NCI-H128 (cell line): ENCODE measurements at regions not wholly inside any gene's neighbourhood (a gene's known extent, or its start where the extent isn't known, plus 50 kb on each side); places are given as distances from the start of the nearest gene placed in this dataset.

ENCODE experiments used
- DNase-seq: peaks from one replicate; lab custom pipeline; 2025; ENCODE audit not compliant: unreplicated experiment; lab: John Stamatoyannopoulos, UW

DNA sequence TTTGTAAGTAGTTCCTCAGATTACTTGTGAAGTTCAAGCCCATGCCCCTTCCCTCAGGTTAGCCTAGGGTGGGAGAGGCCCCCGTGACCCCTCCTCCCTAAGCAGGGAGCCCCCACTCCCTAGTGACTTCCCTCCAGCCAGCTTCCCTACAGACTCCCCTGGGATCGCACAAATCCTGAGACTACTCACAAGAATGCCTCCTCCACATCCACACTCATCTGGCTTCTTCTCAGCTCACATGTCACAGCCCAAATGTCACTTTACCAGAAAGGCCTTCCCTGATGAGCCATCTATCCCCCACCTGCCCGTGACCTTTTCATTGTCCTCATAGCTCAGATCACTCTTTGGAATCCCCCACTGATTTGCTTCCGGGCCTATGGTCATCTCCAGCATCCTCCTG lies 96.7 kb upstream of the ARAP3 start:
- DNase-seq = no peak

DNA sequence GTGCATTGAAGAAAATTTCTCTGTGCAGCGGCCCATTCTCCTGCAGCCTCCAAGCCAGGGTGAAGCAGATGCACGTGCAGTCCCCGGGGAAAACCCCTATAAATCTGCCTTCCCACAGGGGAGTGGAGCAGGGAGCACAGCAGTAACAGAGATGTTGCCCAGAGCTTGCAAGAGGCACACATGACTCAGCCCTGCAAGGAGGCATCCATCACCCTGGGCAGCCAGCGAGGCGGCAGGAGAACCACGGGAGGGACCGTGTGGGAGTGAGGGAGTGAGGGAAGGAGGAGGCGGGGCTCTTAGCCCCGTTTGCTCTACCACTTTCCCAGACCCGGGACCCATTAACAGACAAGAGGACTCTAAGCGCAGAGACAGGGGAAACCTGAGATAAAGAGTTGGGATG lies 96.2 kb upstream of the ARAP3 start:
- DNase-seq = no peak

DNA sequence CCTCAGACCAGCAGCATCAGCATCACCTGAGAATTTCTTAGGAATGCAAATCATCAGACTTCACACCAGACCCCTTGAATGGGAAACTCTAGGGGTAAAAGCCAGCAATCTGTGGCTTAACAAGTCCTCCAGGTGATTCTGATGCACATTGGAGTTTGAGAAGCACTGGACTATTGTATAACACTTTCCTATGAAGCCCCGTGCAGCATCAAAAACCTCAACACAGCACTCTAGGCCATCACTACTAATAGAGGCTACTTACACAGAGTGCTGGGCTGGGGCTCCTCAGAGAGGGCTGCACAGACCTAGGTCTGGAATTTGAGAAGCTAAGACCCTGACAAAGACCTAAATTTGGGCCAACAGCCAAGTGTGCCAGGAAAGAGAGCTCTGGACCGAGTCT lies 95.7 kb upstream of the ARAP3 start:
- DNase-seq = no peak

DNA sequence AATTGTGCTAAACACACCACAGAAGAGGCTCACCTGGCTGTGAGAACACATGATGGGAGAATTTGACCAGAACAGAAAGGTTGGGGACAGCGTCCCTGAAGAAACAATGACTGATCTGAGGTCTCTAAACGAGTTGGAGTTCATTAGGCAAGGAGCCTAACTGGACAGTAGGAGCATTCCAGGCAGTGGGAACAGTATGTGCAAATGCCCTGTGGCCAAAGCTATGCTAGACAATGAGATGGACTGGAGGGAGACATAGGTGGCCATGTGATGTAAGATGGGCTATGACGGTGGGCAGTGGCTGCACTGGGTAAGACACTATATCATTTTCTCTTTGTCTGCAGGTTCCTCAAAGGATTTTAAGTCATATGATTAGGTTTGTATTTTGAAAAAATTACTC lies 95.1 kb upstream of the ARAP3 start:
- no peak for DNase-seq

DNA sequence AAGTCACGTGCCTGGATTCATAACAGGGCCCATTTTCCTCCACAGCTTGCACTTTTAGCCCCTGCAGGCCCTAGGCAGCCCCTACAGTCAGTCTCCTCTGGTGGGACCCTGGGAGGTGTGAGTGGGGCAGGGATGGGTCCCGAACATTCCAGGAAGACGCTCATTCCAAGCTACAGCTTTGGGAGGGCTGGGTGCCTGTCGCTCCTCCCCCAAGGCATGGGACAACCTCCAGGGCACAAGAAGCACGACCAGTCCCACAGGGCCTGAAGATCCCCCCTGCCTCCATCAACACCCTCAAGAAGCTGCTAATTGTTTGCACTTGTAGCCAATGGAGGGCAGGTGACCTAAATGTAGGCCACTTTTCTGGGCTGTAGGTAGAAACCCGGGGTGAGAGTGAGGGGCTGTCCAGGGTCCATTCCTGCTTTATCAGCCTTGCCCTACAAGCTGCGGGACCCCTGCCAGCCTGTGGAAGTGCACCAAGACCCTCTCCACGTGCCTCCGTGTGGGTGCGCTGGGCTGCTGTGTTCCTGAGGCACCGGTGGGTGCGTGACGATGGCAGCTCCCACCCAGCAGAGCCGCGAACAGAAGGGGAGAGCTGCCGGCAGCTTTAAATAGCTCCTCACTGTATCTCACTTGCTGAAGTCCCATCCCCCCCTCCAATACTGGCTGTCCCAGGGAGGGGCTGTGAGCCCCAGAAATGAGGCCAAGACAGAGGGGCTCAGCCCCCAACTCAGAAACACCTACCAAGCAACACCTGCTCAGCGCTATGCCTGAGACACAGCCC lies 91.9 kb upstream of the ARAP3 start:
- DNase-seq = no peak

DNA sequence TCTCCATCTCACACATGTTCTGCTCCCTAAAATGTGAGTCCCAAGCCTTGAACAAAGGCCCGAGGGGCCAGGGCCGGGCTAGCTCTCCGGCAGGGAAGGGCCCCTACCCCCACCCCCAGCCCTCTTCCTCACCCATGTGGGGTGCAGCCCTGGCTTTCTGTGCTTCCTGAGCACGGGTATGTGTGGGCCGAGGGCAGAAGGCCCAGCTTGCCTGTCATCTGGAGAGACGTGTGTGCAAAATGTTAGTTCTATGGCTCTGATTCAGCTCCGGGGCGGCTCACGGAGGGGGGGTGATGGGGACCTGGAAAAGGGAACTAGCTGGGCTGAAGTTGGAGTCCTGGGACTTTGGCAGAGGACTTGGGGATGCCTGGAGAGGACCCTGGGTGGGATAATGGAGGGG lies 90.3 kb upstream of the ARAP3 start:
- no peak for DNase-seq

DNA sequence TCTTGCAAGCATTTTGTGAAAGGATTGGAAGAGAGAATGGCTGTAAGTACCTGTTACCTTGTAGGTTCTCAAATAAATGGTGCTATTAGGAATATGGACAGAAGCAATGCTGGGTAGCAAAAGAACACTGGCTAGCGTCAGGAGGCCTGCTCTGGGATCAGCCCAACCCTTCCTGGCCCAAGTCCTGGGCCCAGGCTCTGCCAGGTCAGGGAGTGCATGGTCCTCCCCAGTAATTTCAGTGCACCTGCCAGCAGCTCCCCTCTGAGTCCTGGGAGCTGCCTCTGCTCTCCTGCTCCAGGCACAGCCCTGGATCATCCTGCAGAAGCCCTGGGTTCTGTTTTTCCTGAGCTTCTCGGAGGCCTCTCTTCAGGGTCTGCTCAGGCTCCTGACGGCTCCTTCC lies 89.5 kb upstream of the ARAP3 start:
- no peak for DNase-seq

DNA sequence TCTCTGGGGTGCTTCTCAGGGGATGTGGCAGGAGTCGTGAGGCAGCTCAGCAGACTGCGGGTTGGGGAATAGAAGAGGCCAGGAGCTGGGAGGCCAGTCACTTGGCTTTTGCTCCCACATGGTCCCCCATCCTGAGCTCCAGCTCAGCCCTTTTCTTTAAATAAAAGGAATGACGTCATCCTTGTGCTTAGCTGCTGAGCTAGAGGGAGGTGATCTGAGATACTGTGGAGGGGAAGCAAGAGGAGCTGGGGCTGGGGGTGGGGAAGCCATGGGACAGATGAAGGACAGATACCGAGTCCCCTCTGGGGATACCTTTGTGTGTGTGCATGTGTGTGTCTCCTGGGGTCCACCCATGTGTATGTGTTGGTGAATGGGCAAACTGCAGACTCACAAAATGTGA lies 89.0 kb upstream of the ARAP3 start:
- DNase-seq = no peak

DNA sequence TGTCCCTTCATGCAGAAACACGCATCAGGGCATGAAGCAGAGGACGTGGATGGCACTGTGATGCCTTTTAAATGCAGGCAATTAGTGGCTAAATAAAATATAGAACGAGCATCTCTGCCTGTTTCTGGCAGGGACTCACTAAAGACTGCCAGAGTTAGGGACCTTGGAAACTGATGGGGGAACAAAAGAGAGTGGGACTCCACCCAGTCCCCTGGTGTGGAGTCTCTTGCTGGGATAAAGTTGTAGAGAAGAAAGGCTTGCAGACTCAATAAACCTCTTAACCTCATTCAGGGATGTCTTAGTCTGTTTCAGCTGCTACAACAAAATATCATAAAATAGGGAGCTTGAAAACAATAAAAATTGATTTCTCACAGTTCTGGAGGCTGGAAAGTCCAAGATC lies 87.6 kb upstream of the ARAP3 start:
- no peak for DNase-seq

DNA sequence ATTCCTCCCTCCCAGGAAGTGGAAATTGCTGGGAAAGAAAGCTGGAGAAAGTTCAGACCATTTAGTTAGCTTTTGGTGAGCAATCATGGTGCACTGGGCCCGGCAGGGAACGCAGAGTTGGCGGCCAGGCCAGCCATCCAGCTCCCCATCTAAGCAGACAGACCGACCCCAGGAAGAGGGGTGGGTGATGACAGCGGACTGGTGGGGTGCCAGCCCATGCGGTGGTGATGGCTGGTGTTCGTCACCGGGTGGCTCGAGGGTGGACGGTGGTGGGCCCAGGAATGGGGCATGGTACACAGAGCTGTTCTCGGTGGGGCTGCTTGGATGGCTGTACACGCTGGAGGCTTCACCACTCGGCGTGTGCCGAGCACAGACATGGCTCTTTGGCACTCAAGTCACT lies 85.6 kb upstream of the ARAP3 start:
- DNase-seq = no peak

DNA sequence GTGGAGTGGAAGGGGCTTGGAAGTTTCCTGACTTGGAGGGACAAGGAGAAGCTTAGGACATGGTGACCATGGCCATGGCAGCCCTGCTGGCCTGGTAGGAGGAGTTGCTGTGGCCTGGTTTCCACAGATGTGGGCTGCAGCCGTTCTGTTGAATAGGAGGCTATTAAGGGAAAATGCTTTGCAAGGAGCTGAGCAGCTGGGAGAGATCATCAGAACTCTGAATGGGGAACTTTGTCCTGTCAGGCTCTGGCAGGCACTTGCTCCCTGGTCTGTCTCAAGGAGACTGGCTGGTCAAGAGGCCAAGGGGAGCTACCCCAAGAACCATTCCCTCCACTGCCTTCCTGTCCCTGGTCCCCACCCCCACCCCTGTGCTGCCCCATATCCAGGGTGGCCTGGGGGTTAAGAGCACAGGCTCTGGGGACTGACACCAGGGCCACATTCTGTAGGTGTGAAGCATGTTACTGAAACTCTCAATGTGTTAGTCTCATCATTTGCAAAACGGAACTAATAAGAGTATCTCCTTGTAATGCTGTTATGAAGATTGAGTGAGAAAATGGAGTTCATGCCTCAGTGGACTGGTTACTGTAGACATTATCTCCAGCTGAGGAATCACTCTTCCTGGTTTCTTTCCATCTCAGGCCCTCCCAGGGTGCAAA lies 84.0 kb upstream of the ARAP3 start:
- no peak for DNase-seq

DNA sequence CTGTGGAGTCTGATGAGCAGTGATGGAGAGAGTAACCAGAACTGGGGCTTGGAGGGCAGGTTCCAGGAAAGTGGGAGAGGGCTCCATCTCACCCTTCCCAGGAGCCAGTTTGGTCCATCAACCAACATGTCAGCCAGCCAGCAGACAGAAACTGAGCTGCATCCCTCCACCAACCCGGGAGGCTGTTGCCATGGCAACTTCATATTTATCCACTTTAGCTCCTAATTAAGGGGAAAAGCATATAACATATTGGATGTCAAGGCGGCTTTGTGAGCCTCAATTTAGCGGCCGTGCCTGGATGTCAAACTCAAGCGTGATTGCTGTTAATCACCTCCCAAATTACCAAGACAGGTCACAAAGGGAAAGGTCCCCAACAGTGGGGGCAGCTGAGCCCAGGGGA lies 81.5 kb upstream of the ARAP3 start:
- DNase-seq = no peak

DNA sequence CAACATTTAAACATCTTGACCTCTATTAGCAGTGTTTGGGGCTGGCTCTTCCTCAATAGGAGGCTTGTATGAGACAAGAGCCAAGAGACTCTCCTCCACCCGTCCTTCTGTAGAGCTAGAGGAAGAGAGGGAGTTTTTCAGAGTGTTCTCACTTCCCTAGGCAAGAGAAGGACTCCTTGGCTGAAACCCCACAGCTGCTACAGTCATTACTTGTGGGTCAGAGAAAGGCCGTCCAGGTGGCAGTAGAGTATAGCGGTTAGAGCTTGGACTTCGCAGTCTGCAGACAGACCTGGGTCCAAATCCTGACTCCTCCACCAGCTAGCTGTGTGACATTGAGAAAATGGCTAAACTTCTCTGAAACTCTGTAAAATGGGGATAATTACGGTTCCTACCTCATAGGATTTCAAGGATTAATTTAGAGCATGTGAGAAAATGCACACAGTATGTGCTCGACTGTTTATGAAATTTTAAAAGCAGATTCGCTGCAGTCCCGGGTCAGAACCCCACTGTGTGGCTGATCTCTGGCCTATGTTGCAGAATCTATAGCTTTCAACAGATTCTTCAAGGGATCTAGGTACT lies 80.8 kb upstream of the ARAP3 start:
- no peak for DNase-seq

DNA sequence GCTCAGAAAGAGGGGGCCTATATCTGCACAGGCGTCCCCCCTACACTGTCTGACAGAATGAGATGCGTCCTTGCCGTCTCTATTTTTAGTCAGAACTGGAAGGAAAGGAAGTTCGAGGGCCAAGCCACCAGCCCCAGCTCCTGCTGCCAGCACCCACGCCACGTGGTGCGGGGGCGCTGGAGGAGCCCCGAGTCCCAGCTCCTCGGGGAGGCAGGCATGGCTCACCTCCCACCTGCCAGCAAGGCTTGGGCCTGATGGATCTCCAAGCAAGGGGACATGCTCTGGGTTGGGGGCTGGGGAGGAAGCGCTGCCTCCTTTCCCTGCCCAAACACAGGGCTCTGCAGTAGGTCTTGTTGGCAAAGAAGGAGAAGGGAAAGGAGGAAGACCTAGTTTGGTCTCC lies 80.3 kb upstream of the ARAP3 start:
- no peak for DNase-seq

DNA sequence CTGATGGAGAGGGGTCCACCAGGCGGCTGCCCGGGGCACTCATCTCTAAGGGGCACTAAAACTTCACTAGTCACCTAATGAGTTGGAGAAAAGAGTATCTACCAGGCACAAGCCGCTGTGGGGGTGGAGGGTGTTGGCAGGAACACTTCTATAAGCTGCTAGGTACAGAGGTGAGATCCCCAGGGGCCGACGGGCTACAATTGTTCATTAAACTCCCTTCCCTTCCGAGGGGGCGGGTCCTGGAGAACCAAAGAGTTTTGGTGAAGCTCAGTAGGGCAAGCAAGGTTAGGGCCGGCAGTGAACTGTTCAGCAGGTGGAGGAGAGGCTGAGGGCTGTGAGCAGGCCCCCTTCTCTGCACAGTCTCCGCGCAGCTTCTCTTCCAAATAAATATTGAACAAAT lies 78.7 kb upstream of the ARAP3 start:
- DNase-seq = no peak

DNA sequence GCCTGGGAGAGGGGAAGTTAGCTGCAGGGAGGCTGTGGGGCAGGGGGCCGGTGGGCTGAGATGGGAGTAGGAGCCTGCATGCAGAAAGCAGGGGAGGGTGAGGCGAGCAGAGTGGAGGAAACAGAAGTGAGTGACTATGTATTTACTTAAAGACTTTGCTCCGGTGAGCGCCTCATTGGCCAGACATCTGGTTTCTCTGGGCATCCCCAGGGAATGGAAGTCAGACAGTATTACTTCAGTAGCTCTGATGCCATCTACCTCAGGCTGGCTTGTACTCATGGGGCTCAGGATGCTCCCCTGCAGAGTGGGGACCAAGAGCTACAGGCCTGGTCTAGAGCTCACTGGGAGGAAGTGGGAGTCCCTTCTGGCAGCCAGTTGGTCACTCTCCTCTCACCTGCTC lies 78.2 kb upstream of the ARAP3 start:
- DNase-seq = no peak

DNA sequence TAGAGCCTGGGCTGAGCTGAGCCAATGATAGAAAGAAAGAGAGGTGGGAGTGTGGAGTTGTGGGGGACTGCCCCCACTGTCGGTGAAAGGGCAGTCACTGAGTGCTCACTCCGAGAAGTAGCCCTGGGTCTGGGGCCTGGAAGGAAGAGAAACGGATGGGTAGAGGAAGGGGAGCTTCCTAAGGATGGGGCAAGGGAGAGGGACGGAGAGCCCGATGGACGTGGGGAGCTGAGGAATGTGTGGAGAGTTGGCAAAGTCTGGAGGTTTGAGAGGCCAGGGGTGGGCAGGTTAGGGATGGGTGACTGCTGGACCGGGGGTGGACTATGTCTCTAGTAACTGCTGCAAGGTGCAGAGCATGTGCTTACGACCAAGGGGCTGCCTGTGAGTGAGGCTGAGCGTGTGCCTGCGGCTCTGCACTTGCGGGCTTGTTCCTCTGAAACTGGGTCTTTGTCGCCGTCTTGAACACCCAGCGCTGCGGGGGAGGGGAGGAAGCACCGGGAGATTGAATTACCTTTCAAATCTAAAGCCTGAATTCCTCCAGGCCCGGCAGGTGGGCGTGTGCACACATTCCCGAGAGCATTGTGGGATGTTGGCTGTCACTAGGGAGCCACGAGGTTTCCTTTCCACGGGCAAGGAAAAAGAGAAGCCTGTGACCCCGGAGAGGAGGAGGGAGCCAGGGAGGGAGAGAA lies 76.4 kb upstream of the ARAP3 start:
- no peak for DNase-seq

DNA sequence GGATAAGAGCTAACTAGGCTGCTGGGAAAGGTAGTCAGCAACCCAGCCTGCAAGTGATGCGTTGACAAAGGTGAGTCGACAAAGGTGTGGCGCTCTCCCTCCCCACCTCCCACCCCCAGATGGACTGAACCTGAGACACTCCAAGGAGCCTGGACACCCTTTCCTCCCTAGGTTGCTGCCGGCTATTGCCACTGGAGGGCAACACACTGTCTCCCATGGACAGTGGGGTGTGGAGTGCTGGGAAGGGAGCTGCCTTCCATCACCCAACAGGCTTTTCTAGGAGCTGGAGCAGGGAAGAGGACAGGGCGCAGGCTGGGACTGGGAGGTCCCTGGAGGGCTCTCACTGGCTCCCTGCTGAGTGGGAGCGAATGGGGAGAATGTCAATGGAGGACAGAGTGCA lies 75.4 kb upstream of the ARAP3 start:
- DNase-seq = no peak

DNA sequence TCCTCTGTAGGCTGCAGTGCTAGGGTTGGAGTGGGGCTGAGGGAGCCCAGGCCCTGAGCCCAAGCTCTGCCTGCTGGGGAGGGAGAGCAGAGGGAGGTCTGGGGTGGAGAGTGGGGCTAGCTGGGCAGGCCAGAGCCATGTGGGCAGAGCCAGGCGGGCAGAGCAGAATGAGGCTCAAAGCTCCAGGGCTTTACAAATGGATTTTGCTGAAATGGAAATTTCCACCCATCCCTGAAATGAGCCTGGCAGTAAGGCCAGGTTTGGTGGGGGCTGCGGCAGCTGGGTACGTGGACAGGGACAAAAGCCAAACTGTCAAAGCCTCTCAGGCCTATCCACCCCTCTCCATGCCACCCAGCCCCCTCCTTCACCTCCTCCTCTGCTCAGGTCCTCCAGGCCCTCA lies 74.2 kb upstream of the ARAP3 start:
- no peak for DNase-seq

DNA sequence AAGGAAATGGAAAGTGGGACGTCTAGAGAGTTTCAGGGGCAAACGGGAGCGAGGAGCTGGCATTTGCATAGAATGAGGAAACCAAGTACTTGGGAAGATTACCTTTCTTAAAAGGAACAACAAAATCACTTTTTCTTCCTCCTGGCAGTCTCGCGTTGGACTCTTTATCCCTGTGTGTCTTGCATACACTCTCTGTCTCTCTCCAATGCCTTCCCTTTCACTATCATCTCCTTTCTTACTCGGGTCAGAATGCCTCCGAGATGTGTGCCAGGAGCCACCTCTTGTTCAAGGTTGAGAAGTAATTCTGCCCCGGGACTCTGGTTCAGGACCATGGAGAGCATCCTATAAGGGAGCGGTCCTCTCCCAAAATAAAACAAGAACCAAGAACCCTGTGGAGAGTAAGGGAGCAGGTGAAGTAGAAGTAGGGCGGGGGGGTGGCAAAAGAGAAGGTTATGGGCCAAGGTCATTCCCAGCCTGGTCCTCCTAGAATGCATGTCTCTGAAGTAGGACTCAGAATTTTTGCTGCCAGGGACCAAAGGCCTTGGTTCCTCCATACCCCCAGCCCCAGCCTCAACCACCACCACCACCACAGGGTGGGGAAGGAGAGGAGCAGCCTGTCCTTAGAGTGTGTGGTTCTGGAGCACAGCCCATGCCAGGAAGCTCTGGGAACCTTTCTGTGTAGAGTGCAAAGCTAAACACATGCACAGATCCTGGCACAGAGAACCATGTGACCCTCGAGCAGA lies 72.1 kb upstream of the ARAP3 start:
- DNase-seq = no peak
